Panc1 (cell line): ENCODE measurements at regions not wholly inside any gene's neighbourhood (a gene's known extent, or its start where the extent isn't known, plus 50 kb on each side); places are given as distances from the start of the nearest gene placed in this dataset.
"Not testable (repeated sequence)": the region's sequence is repeated elsewhere in the genome, so short reads cannot be mapped to it uniquely, and the experiment has no call there.

Experiments
- ATAC-seq: fragments of 200-7000 bp; cut with Tn5 transposase; 2 replicates; pipeline ENCODE4 v1.9.1; 2020; ENCODE audit warnings: mild to moderate bottlenecking, moderate library complexity
- BruUV-seq: library from RNA; stranded (reverse); fragments of 400-500 nt; replicated peaks from 2 replicates; lab custom pipeline; 2021; lab: Mats Ljungman, UMichigan
- CTCF ChIA-PET: fragments of 300-600 bp; sonication (Branson Sonifier 250); formaldehyde crosslinking; loops from one replicate; lab custom pipeline; 2022; ENCODE audit warnings: antibody characterized with exemption; lab: Charles Lee
- POLR2A ChIA-PET: fragments of 300-600 bp; sonication (Branson Sonifier 250); formaldehyde crosslinking; loops from one replicate; lab custom pipeline; 2022; ENCODE audit warnings: antibody characterized with exemption; lab: Charles Lee
- DNase-seq: peaks from one replicate; pipeline ENCODE4 v3.0.0-alpha.2; 2010; ENCODE audit warnings: low read depth, low spot score
- H3K27ac ChIP-seq: 2 replicates; pipeline ENCODE4 v1.5.1; 2011; ENCODE audit warnings: mild to moderate bottlenecking, low read length, inconsistent platforms
- H3K27me3 ChIP-seq: fragments of 200-500 bp; sonication (Bioruptor generic); 2 replicates; pipeline ENCODE4 v1.6.0; 2014; ENCODE audit warnings: low read length, inconsistent platforms; ENCODE audit not compliant: control insufficient read depth, insufficient read depth
- H3K36me3 ChIP-seq: fragments of 200-500 bp; sonication (Bioruptor generic); 2 replicates; pipeline ENCODE4 v1.5.1; 2014; ENCODE audit warnings: inconsistent platforms, mild to moderate bottlenecking, low read length, moderate library complexity; ENCODE audit not compliant: control insufficient read depth, insufficient read depth
- H3K4me1 ChIP-seq: 2 replicates; pipeline ENCODE4 v1.5.1; 2011; ENCODE audit warnings: inconsistent platforms, mild to moderate bottlenecking, low read length, moderate library complexity; ENCODE audit not compliant: control insufficient read depth, insufficient read depth
- H3K4me3 ChIP-seq, 2 experiments: 2 replicates each; pipeline ENCODE4 v1.5.1; 2011 to 2012; ENCODE audit warnings: low read depth in 2 of 2, low read length in 2 of 2, mild to moderate bottlenecking in 2 of 2, inconsistent platforms in 1 of 2, moderate library complexity in 1 of 2
- H3K9me3 ChIP-seq: fragments of 200-500 bp; sonication (Bioruptor generic); 2 replicates; pipeline ENCODE4 v1.5.1; 2014; ENCODE audit warnings: low read depth, mild to moderate bottlenecking, inconsistent platforms, low read length, moderate library complexity; ENCODE audit not compliant: control insufficient read depth, insufficient read depth
- POLR2AphosphoS5 ChIP-seq: IDR thresholded peaks from 2 replicates; pipeline ENCODE4 v1.6.1; 2012; ENCODE audit warnings: mild to moderate bottlenecking, low read depth, low read length, moderate library complexity
- SIN3A ChIP-seq: IDR thresholded peaks from 2 replicates; pipeline ENCODE4 v1.6.1; 2012; ENCODE audit warnings: low read depth, mild to moderate bottlenecking, low read length, moderate library complexity, borderline replicate concordance; ENCODE audit not compliant: insufficient read depth
- TCF7L2 ChIP-seq: IDR thresholded peaks from 2 replicates; pipeline ENCODE4 v1.6.1; 2011; ENCODE audit warnings: mild to moderate bottlenecking, low read depth, low read length, inconsistent platforms
- in situ Hi-C: cut with HindIII; loops from 2 replicates; pipeline ENCODE4 v1.10.0; 2016; ENCODE audit warnings: low sequenced_read_pairs, low pct_unique_long_range_greater_than_20kb
- intact Hi-C: fragments of 100-400 bp; cut with micrococcal nuclease; formaldehyde crosslinking; loops from one replicate; pipeline ENCODE4 v1.10.0; 2022; ENCODE audit not compliant: unreplicated experiment
- TF ChIP-seq, protein P1 (sequence below), 2 experiments: IDR thresholded peaks; 2 replicates each; pipeline ENCODE4 v1.6.1; 2011 to 2012; ENCODE audit warnings: low read depth in 2 of 2, control low read depth in 1 of 2, low read length in 1 of 2, mild to moderate bottlenecking in 1 of 2, moderate library complexity in 1 of 2; ENCODE audit not compliant: insufficient read depth in 1 of 2
- TF ChIP-seq, protein P2 (sequence below): fragments of 450-650 bp; IDR thresholded peaks from 2 replicates; pipeline ENCODE4 v1.5.1; 2017; ENCODE audit warnings: mild to moderate bottlenecking

DNA sequence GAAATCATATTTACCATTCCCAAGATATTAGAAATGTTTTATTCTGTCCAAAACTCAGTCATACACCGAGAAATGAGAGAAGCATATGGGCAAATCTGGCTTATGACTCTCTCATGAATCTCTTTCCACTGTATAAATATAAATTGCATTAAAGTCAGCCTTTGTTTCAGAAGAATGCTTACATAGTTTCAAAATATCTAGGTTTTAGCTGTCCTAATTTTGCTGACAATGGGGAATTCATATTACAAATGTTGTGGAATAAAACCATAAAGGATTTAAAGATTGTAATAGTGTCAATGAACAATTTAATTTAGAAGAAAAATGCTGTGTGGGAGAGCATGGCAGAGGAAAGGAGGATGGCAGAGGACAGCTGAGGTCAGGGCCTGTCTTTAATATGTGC, 185.0 kb upstream of the THSD7A start:
- CTCF ChIA-PET = no interaction called here
- no peak overlapping the region for H3K4me3 ChIP-seq
- DNase-seq (no peak), ATAC-seq (no peak)
- in situ Hi-C loops (no loop called here), intact Hi-C loops (no loop called here)
- no peaks in the 10 kb centered on the region for H3K27me3 ChIP-seq
- TF ChIP-seq, protein P1, sequence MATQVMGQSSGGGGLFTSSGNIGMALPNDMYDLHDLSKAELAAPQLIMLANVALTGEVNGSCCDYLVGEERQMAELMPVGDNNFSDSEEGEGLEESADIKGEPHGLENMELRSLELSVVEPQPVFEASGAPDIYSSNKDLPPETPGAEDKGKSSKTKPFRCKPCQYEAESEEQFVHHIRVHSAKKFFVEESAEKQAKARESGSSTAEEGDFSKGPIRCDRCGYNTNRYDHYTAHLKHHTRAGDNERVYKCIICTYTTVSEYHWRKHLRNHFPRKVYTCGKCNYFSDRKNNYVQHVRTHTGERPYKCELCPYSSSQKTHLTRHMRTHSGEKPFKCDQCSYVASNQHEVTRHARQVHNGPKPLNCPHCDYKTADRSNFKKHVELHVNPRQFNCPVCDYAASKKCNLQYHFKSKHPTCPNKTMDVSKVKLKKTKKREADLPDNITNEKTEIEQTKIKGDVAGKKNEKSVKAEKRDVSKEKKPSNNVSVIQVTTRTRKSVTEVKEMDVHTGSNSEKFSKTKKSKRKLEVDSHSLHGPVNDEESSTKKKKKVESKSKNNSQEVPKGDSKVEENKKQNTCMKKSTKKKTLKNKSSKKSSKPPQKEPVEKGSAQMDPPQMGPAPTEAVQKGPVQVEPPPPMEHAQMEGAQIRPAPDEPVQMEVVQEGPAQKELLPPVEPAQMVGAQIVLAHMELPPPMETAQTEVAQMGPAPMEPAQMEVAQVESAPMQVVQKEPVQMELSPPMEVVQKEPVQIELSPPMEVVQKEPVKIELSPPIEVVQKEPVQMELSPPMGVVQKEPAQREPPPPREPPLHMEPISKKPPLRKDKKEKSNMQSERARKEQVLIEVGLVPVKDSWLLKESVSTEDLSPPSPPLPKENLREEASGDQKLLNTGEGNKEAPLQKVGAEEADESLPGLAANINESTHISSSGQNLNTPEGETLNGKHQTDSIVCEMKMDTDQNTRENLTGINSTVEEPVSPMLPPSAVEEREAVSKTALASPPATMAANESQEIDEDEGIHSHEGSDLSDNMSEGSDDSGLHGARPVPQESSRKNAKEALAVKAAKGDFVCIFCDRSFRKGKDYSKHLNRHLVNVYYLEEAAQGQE (IDR thresholded peaks at IDR 0.05; ENCODE audit: insufficient read depth in 1 of 2, low read depth in 2 of 2, low read length in 1 of 2) = no peak
- TF ChIP-seq POLR2AphosphoS5 = no peak
- no peak for TF ChIP-seq TCF7L2
- no peak for TF ChIP-seq SIN3A
- TF ChIP-seq, protein P2, sequence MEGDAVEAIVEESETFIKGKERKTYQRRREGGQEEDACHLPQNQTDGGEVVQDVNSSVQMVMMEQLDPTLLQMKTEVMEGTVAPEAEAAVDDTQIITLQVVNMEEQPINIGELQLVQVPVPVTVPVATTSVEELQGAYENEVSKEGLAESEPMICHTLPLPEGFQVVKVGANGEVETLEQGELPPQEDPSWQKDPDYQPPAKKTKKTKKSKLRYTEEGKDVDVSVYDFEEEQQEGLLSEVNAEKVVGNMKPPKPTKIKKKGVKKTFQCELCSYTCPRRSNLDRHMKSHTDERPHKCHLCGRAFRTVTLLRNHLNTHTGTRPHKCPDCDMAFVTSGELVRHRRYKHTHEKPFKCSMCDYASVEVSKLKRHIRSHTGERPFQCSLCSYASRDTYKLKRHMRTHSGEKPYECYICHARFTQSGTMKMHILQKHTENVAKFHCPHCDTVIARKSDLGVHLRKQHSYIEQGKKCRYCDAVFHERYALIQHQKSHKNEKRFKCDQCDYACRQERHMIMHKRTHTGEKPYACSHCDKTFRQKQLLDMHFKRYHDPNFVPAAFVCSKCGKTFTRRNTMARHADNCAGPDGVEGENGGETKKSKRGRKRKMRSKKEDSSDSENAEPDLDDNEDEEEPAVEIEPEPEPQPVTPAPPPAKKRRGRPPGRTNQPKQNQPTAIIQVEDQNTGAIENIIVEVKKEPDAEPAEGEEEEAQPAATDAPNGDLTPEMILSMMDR = no peak
- H3K36me3 ChIP-seq = no peaks in the 10 kb centered on the region
- peaks cover 6% of the 10 kb centered on the region; the same call in 1 of the 2 replicates for H3K4me1 ChIP-seq
- no peaks in the 10 kb centered on the region for H3K9me3 ChIP-seq
- POLR2A ChIA-PET = no interaction called here
- peak overlapping the region; percentile 3; the same call in 1 of the 2 replicates for H3K27ac ChIP-seq
- no TSS peak for BruUV-seq

DNA sequence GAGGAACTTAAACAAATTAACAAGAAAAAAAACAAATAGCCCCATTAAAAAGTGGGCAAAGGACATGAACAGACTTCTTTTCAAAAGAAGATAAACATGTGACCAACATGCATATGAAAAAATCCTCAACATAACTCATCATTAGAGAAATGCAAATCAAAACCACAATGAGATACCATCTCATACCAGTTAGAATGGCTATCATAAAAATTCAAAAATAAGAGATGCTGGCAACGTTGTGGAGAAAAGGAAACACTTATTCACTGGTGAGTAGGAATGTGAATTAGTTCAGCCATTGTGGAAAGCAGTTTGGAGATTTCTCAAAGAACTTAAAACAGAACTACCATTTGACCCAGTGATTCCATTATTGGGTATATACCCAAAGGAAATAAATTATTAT, 189.1 kb upstream of the TMEM106B start:
- H3K36me3 ChIP-seq, CTCF ChIA-PET, H3K27ac ChIP-seq, intact Hi-C loops, H3K4me3 ChIP-seq, BruUV-seq, H3K9me3 ChIP-seq, ATAC-seq, POLR2A ChIA-PET, H3K4me1 ChIP-seq, in situ Hi-C loops, H3K27me3 ChIP-seq, DNase-seq: not testable (repeated sequence)

DNA sequence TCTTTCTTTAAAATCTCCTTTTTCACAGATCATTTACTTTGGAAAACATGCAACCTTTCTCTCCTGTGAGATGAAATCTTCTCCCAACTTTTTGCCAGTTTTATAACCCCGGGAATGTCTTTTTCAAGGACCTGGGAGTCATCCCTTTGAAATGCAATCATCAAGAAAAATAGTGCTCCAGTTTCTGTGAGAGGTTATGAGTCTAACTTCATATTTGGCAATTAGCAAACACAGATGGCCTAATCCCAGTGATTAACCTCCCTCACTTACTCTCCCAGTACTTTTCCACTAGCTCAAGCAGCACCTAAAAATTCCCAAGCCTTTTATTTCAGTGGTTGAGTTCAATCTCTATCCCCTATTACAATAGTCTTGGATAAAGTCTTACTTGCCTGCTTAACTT, 185.8 kb upstream of the TMEM106B start:
- Histone ChIP-seq H3K4me1 (no peaks in the 10 kb centered on the region), H3K27ac (no peak overlapping the region; the same call in 1 of the 2 replicates), H3K4me3 (no peak overlapping the region), H3K9me3 (no peaks in the 10 kb centered on the region), H3K27me3 (no peaks in the 10 kb centered on the region), H3K36me3 (no peaks in the 10 kb centered on the region)
- CTCF ChIA-PET = no interaction called here
- no TSS peak for BruUV-seq
- POLR2A ChIA-PET = no interaction called here
- no peak for ATAC-seq
- in situ Hi-C loops = no loop called here
- intact Hi-C loops = no loop called here
- TF ChIP-seq SIN3A (no peak), POLR2AphosphoS5 (no peak), TCF7L2 (no peak)
- TF ChIP-seq, protein P2 = no peak
- TF ChIP-seq, protein P1 (IDR thresholded peaks at IDR 0.05; ENCODE audit: insufficient read depth in 1 of 2, low read depth in 2 of 2, low read length in 1 of 2) = no peak
- DNase-seq = no peak
